Stimulated activated CD4-positive, alpha-beta T cell treated with anti-CD3 and anti-CD28 coated beads, Interleukin-12 subunit alpha, Interleukin-12 subunit beta, amount 100 ng/mL, for 24 hours (primary cell): ENCODE measurements at regions not wholly inside any gene's neighbourhood (a gene's known extent, or its start where the extent isn't known, plus 50 kb on each side); places are given as distances from the start of the nearest gene placed in this dataset.
"Not testable (repeated sequence)": the region's sequence is repeated elsewhere in the genome, so short reads cannot be mapped to it uniquely, and the experiment has no call there.

Source experiments
- DNase-seq, 2 experiments: peaks; one replicate each; pipeline ENCODE4 v3.0.0-alpha.2; 2020; ENCODE audit warnings: low read depth in 2 of 2

DNA sequence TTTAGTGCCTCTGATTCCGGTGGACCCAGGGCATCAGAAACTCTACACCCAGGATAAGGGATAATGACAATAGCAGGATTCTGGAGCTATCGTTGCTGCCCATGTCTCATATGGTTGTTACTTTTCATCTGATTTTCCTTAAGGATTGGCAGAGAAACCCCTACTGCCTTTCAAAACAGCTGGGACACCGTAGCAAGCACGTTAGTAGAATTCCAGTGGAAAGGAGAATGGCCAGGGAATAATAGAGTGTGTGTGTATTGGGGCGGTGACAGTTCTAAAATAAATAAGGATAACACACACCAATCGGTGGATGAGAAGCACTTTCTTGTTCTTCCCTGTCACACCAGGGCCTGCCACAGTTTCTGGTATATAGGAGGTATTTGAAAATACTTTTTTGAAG lies 251.8 kb downstream of the HAPSTR1 start:
- no peak for DNase-seq

- DNase-seq = no peak
Observed at GRCh38 chr16:9344508-9344907, 253.1 kb downstream of the HAPSTR1 start.

GRCh38 chr16:9345046-9345445 lies 253.6 kb downstream of the HAPSTR1 start:
- DNase-seq = no peak

DNA sequence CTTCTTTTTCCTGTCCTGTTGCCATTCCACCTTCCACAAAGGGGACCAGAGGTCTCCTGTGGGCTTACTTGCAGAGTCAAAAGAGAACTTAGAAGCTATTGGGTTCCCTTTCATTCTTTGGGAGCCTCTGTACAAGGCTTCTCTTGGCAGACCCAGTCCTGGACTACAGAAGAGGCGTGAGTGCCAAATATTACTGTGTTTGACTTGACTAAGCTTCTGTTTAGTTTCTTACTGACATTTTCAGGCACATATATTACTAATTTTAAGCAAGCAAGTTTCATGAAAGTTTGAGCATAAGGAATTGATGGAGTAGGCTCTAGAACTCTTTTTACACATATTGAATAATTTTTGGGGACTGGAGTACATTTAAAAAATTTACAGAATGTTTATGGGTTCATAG lies 254.4 kb downstream of the HAPSTR1 start:
- DNase-seq = no peak

DNA sequence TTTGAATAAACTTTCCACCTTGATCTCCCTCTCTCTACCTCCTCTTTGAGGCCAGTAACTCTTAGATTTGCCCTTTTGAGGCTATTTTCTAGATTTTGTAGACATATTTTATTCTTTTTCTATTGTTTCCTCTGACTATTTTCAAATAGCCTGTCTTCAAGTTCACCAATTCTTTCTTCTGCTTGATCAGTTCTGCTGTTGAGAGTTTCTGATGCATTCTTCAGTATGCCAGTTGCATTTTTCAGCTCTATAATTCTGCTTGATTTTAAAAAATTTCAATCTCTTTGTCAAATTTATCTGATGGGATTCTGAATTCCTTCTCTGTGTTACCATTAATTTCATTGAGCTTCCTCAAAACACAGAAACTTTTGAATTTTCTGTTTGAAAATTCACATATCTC lies 257.5 kb downstream of the HAPSTR1 start:
- no peak for DNase-seq

DNA sequence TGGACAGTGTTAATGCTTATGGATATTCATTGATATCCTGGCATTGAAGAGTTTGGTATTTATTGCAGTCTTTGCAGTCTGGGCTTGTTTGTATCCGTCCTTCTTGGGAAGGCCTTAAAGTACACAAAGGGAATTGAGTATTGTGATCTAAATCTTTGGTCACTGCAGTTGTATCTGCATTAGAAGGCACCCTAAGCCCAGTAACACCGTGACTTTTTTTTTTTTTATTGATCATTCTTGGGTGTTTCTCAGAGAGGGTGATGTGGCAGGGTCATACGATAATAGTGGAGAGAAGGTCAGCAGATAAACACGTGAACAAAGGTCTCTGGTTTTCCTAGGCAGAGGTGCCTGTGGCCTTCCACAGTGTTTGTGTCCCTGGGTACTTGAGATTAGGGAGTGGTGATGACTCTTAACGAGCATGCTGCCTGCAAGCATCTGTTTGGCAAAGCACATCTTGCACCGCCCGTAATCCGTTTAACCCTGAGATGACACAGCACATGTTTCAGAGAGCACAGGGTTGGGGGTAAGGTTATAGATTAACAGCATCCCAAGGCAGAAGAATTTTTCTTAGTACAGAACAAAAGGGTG lies 258.0 kb downstream of the HAPSTR1 start:
- not testable (repeated sequence) for DNase-seq

GRCh38 chr16:9350119-9350799 lies 258.8 kb downstream of the HAPSTR1 start:
- DNase-seq = not testable (repeated sequence)

DNA sequence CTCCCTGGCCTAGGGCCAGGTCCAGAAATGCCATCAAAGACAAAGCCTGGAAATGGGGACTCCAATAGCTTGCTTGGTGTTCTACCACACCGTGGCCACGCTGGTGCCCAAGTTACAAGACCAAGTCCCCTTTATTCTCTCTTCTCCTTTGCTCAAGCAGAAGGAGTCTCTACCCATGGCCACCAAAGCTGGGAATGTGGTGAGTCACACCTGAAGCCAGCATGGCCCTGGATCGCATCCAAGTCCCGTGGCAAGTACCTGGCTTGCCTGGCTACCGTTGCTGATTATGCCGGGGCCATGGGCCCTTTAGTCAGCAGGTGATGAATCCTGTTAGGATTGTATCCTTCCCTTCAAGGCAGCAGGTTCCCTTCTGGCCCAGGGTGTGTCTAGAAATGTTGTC lies 260.0 kb downstream of the HAPSTR1 start:
- no peak for DNase-seq

GRCh38 chr16:9351841-9352434 lies 260.5 kb downstream of the HAPSTR1 start:
- no peak for DNase-seq

GRCh38 chr16:9357829-9358228 lies 266.4 kb downstream of the HAPSTR1 start:
- no peak for DNase-seq

GRCh38 chr16:9360075-9360474 lies 268.6 kb downstream of the HAPSTR1 start:
- no peak for DNase-seq

DNA sequence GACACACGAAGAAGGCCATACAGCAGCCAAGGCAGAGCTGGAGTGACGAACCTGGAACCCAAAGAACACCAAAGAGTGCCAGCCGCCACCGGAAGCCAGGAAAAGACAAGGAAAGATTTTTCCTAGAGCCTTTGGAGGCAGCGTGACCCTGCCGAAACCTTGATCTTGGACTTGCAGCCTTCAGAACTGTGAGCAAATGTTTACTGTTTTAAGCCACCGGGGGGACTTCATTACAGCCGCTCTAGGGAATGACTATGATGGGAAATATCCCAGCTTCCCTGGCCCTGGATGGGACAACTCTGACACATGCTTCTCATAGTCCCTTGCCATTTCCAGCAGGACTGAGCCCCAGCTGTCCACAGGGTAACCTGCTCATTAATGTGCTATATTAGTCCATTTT lies 270.6 kb downstream of the HAPSTR1 start:
- DNase-seq = no peak

DNA sequence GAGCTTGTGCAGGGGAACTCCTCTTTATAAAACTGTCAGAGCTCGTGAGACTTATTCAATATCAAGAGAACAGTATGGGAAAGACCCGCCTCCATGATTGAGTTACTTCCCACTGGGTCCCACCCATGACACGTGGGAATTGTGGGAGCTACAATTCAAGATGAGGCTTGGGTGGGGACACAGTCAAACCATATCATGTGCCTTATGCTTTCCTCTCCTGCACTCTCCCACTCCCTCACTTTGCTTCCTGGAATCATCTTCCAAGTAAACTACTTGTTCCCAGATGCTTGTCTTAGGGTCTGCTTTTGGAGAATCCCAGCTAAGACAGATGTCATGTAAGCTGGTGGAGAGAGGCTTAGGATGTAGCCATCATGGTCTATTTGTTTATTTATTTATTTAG lies 271.2 kb downstream of the HAPSTR1 start:
- DNase-seq = no peak

DNA sequence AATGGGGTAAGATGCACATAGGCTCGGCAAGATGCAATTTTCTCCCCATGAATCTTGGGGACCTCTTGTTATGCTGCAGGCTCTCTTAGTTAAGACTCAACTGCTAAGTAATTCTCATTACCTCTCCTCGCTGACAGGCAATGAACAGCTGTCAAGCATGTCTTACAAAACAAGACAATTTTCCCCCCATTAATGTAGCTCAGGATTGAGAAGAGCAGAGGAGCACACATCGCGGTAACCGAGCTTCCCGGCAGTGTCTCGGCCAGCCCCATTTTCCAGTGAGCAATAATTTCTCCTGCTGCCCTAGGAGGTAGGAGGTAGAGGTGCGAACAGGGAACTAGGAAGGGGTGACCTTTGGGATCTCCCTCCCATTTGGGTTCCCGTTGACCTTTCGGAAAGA lies 272.1 kb downstream of the HAPSTR1 start:
- no peak for DNase-seq

GRCh38 chr16:9364721-9365369 lies 273.4 kb downstream of the HAPSTR1 start:
- no peak for DNase-seq

DNA sequence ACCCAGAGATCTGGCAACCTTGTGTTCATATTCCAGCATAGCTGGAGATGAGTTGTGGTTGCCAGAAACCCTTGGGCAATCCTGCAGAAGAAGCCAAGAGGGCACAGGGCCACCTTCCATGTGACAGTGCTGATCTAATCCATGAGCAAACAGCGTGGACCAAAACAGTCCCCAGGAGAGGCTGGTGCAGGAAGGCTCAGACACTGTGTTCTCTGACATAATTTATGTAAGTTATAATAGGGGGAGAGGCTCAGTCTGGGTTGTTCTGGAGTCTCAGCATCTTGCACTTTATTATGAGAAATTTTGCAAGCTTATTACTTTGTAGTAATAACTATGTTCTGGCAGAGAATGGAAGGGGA lies 273.9 kb downstream of the HAPSTR1 start:
- no peak for DNase-seq

DNA sequence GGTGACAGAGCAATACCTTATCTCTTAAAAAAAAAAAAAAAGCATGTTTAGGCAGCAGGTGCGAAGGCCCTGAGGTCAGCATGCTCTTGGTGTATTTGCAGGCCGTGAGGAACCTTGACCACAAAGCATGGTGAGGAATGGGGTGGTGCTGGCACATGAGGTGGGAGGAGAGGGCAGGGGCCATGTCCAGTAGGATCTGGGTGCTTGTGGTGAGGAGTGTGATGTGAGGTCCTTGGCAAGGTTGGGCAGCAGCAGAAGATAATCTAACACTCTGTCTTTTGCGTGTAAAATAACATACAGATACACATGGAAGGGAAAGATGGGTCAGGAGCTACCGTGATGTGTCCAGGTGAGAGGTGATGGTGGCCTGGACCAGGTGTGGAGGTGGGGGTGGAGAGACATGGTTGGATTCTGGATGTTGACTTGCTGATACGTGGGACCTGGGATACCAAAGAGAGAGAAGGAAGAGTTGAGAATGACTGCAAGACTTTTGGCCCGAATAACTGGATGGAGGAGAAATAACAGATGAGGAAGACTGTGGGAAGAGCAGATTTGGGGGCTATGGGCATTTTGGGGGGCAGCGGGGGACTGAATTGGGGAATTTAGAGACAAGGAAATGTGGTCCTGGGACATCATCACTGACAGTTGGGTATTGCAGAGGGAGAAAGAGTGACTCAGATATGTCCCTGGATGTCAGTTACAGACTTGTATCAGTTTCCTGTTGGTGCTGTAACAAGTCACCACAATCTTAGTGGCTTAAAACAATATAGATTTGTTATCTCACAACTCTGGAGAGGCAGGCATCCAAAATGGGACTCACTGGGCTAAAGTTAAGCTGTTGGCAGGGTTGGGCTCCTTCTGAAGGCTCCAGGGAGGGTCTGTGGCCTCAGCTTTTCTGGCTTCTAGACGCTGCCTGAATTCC lies 274.9 kb downstream of the HAPSTR1 start:
- DNase-seq = no peak

GRCh38 chr16:9370061-9370491 lies 278.6 kb downstream of the HAPSTR1 start:
- no peak for DNase-seq

DNA sequence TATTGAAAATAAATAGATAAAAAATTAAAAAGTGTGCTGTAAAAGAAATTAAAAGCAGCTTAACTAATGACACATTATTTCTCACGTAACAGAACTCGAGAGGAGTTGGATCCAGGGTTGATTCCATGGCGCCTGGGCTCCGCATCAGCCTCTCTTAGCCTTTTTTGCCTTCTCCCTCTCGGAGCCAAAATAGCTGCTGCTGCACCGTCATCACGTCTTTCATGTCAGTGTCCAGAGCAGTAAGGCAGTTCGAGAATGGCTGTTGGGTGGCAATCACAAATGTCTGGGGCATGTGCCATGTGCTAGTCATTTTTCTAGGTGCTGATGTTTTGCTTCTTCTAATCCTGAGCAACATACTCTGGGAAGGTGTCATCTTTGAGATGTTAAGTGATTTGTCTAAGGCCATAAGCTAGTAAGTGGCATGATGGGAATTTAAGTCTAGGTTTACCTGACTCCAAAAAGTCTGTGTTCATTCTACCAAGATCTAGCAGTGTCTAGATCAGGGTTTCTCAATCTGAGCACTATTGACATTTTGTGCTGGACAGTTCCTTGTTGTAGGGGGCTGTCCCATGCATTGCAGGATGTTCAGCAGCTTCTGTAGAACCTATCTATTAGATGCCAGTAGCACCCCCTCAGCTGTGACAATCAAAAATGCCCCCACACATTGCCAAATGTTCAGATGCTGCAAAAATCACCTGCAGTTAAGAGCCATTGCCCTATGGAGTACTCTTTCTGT lies 280.4 kb downstream of the HAPSTR1 start:
- DNase-seq = no peak

GRCh38 chr16:9372934-9373890 lies 281.8 kb downstream of the HAPSTR1 start:
- no peak for DNase-seq
